ENCODE measurements at regions not wholly inside any gene's neighbourhood (a gene's known extent, or its start where the extent isn't known, plus 50 kb on each side); places are given as distances from the start of the nearest gene placed in this dataset.

DNA sequence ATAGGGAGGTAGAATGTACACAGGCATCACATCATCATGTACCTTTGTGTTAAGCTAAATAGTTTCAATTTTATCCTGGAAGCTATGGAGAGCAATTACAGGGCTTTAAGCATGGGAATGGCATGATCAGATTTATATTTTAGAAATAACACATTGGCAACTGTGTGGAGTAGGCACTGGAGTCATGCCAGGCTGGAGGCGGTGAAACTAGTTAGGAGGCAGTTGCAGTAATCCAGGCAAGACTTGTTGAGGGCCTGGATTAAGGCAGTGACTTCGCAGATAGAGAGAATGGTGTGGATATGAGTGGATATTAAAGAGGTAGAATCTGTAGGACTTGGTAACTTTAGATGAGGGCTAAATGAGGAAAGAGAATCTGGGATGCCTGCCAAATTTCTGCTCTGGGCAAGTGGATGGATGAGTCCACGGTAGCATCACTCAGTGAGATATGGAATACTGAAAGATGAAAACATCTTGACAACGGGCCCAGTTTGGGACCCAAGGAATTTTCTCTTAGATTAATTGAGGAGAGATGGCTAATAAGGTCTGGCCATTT, 506.2 kb downstream of the FGF9 start:
- no peak for DNase-seq

- no peak for DNase-seq
These were observed 508.0 kb downstream of the FGF9 start for GRCh38 chr13:22178878-22179277.

DNA sequence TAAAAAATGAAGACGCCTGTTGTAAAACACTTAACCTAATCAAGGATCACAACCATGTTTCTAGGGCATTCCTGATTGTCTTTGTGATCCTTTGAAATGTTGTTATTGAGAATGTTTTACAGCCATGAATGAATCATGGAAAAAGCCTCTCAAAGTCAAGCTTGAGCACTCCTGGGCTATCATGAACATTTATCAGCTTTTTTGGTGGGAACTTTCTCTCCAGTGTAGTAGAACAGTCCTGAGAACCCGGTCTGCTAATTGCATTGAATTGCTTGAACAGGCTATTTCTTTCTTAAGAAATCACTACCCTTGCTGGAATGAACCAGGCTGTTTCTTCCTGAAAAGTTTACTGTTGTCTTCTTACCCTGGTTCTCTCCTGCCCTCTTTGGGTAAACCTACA, 516.5 kb downstream of the FGF9 start:
- DNase-seq, result no peak

DNA sequence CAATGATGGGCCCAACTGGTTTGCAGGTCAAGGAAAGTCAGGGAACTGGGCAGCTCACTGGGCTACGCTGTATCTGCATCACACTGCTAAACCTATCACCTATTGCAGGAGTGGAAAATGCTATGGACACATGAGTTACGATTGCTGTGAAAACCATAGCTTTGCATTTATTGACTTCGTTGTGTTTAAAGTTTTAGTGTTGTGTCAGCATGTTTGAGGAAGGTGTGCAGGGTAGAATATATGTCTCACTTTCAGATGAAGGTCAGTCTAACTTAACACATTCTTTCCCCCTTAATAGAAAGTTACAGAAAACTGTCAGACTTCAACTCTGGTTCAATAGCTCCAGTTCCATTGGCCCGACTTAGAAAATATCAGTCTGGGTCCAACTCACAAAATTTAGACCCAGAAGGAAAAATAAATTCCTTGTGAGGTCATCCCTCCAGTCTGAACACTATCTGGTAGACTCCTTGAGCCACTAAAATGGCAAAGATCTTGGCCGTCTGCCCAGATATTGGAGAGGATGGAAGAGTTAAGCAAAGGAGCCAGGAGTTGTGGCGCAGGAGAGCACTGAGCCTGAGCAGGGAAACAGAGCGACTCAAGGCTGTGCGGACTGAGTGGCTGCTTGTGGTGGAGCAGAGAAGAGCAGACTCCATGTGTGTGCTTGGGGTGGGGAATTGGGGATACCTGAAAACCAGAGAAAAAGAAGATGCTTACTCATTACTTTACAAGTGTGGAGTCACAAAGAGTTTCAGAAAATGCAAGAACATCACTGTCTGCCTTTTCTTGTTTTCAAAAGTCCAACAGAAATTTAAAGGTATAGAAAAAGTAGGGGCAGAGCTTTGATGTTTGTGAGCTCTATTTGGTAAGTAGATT, 518.5 kb downstream of the FGF9 start:
- no peak for DNase-seq

GRCh38 chr13:22193070-22193469, 522.2 kb downstream of the FGF9 start:
- no peak for DNase-seq

GRCh38 chr13:22194106-22194805, 523.4 kb downstream of the FGF9 start:
- no peak for DNase-seq

GRCh38 chr13:22195726-22196125, 524.9 kb downstream of the FGF9 start:
- DNase-seq, result no peak

DNA sequence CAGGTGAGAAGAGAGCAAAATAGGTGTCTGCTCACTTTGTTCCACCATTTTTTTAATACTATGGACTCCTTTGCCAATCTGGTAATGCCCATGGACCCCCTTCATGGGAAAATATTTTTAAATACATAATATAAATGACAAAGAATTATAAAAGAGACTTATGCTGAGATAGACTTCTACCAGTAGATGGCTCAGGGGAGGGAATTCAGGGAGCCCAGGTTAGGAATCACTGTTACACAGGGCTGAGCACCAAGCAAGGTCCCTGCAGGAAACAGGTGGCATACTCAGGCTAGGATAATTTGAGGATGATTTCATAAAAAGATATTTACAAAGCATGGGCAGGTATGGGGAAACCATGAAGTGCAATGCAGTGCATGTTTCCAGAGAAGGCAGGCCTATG, 525.9 kb downstream of the FGF9 start:
- no peak for DNase-seq

DNA sequence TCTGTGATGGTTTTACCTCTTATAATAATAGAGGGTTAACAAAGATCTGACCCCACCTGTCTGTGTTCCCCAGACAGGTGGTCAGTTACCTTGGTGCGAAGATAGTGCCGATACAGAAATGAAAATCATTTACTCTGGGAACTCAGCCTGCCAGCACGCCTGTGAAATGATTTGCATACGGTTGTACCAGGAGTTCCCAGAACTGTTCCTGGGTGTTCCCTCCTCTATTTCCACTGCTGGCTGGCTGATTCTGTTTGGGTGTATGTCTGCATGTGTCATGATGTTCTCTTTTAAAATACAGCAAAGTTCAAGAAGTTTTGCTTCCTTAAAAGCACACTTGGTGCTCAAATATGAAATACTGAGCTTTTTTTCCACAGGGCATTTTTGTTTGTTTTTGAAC, 527.1 kb downstream of the FGF9 start:
- no peak for DNase-seq

GRCh38 chr13:22198641-22199217, 527.9 kb downstream of the FGF9 start:
- no peak for DNase-seq

DNA sequence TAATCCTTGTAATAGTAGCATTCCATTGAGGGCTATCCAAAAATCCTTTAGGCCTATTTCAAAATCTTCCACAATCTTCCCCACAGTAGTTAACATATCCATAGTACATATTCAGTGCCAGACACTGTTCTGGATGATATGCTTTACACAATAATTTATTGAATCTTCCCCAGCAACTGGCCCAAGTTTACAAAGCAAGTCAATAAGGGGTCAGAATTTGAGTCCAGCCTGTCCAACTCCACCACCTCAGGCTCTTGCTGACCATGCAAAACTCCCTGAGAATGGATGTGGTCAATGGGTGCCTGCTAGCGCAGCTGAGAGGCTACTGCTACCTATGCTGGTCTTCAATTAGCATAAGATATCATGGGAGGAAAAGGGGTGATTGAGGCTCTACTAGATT, 529.6 kb downstream of the FGF9 start:
- DNase-seq, result peak; percentile 12 to 14

GRCh38 chr13:22201375-22201925, 530.6 kb downstream of the FGF9 start:
- DNase-seq, result no peak

DNA sequence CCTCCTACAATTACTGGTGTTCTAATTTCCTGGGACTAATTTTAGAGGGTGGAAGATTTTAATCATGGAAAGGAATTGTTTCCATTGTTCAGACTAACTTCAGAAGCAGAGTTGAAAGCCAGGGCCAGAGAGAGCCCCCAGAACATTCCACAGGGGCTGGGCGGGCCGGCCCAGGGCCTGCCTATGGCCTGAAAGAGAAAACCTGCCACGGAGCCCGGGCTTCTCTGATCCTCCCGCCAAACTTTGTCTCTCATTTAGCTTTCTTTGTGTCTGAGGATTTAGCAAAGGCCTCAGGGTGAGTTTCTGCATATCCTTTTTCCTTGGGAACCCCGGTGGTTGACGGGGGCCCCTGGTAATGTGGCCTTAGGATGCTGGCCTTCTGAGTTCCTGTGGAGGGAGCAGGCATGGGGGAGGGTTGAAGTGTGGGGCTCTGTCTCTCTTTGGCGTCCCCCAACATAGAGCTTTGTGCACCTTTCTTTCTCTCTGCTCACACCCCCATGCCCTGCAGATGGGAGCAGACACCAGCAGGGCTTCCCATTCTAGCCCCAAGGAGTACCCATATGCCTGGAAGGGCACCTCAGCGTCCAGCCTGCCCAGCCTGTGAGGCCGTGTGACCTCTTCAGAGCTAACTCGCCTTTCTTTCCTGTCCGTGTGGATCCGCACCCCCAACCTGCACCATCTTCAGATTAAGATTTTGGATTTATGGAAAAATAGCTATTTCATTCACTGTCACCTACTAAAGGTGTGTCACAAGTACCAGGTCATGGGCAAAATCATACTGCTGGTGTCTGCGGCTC, 539.5 kb downstream of the FGF9 start:
- DNase-seq, result no peak

GRCh38 chr13:22211876-22212275, 541.0 kb downstream of the FGF9 start:
- no peak for DNase-seq

DNA sequence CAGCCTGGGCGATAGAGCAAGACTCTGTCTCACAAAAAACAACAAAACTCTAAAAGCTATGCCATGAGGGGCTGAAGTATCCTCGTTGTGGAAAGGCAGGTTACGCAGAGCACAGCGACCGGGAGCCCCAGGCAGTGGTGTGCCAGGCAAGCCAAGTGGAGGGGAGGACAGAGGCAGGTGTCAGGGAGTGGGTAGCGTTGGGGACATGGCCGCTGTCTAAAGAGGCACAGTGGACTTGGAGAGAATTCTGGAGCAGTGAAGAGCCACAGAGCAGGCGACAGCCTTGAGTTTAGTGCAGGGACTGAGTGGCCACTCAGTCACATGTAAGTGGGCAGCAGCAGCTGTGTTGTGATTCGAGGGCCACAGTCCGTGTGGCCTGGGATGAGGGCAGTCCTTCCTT, 541.7 kb downstream of the FGF9 start:
- no peak for DNase-seq

GRCh38 chr13:22214184-22214583, 543.3 kb downstream of the FGF9 start:
- DNase-seq, result no peak

- no peak for DNase-seq
These were observed 547.9 kb downstream of the FGF9 start for GRCh38 chr13:22218797-22219196.

GRCh38 chr13:22219709-22220108, 548.8 kb downstream of the FGF9 start:
- no peak for DNase-seq

GRCh38 chr13:22220151-22221135, 549.6 kb downstream of the FGF9 start:
- DNase-seq, result no peak

DNA sequence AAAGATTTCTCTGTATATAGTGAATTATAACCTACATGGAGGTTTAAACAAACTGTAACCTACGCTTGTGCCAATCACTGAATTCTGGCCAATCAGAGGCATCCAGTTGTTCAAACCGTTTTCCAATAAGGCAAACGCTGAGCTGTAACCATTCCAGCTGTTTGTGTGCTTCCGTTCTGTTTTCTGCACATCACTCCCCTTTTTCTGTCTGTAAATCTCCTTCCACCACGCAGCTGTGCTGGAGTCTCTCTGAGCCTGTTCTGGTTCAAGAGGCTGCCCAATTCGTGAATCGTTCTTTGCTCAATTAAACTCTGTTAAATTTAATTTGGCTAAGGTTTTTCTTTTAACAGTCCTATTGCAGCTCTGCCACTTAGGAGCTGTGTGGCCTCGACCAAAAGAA, 552.5 kb downstream of the FGF9 start:
- DNase-seq, result no peak

Data from right lung (tissue), 2 donors.